B cell (primary cell): ENCODE measurements at regions not wholly inside any gene's neighbourhood (a gene's known extent, or its start where the extent isn't known, plus 50 kb on each side); places are given as distances from the start of the nearest gene placed in this dataset.

Experiments used
- EZH2 ChIP-seq: IDR thresholded peaks from 2 replicates; pipeline ENCODE4 v1.6.1; 2012; ENCODE audit warnings: borderline replicate concordance, low read depth, mild to moderate bottlenecking, moderate library complexity, low read length; ENCODE audit not compliant: insufficient read depth, poor library complexity, severe bottlenecking
- TF ChIP-seq, protein P1 (sequence below): fragments of 200-600 bp; IDR thresholded peaks from one replicate; pipeline ENCODE4 v1.8.0; 2022; ENCODE audit warnings: antibody characterized with exemption, mild to moderate bottlenecking

DNA sequence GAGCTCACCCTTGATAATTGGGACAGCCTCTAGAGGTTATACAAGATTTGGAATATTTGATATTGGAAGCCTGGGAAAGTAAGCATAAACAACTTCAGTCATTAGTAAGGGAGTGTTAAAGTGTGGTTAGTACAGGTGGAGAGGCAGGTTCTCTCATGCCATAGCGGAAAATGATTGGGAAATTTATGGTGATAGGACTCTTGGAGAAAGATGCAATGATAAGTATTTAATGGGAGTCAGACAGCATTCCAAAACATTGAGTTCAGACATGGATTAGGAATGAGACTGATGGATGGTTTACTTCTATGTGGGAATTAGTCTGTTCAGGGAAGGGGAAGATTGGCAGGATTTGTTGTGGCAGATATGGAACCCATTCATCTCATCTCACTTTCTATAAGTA, 152.7 kb downstream of the MCHR2 start:
- TF ChIP-seq, protein P1, sequence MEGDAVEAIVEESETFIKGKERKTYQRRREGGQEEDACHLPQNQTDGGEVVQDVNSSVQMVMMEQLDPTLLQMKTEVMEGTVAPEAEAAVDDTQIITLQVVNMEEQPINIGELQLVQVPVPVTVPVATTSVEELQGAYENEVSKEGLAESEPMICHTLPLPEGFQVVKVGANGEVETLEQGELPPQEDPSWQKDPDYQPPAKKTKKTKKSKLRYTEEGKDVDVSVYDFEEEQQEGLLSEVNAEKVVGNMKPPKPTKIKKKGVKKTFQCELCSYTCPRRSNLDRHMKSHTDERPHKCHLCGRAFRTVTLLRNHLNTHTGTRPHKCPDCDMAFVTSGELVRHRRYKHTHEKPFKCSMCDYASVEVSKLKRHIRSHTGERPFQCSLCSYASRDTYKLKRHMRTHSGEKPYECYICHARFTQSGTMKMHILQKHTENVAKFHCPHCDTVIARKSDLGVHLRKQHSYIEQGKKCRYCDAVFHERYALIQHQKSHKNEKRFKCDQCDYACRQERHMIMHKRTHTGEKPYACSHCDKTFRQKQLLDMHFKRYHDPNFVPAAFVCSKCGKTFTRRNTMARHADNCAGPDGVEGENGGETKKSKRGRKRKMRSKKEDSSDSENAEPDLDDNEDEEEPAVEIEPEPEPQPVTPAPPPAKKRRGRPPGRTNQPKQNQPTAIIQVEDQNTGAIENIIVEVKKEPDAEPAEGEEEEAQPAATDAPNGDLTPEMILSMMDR: no peak
- no peak for TF ChIP-seq EZH2
